Liver (tissue), 8 donors: ENCODE measurements at regions not wholly inside any gene's neighbourhood (a gene's known extent, or its start where the extent isn't known, plus 50 kb on each side); places are given as distances from the start of the nearest gene placed in this dataset.

Source experiments
- DNase-seq: peaks from one replicate; pipeline ENCODE4 v3.0.0-alpha.2; 2017; ENCODE audit warnings: low spot score
- H3K27ac ChIP-seq, 2 donors: one replicate each; pipeline ENCODE4 v1.7.0; 2013; ENCODE audit warnings: inconsistent platforms in 2 of 2, low read length in 2 of 2, control low read depth in 1 of 2, low read depth in 1 of 2, mild to moderate bottlenecking in 1 of 2
- H3K27me3 ChIP-seq, 4 donors: one replicate each; pipeline versions ENCODE4 v1.6.1 to v1.7.0; 2013; ENCODE audit warnings: low read length in 3 of 4, inconsistent platforms in 1 of 4, mild to moderate bottlenecking in 1 of 4, moderate library complexity in 1 of 4; ENCODE audit not compliant: control insufficient read depth in 4 of 4, insufficient read depth in 4 of 4
- H3K36me3 ChIP-seq, 4 donors: one replicate each; pipeline versions ENCODE4 v1.6.1 to v1.7.0; 2013; ENCODE audit warnings: low read length in 3 of 4, mild to moderate bottlenecking in 3 of 4, low read depth in 1 of 4, moderate library complexity in 1 of 4; ENCODE audit not compliant: control insufficient read depth in 4 of 4, insufficient read depth in 3 of 4
- H3K4me1 ChIP-seq, 4 donors: one replicate each; pipeline versions ENCODE4 v1.6.1 to v1.7.0; 2013; ENCODE audit warnings: low read length in 3 of 4, mild to moderate bottlenecking in 3 of 4, moderate library complexity in 1 of 4; ENCODE audit not compliant: control insufficient read depth in 4 of 4, insufficient read depth in 4 of 4
- H3K4me3 ChIP-seq, 3 donors: one replicate each; pipeline versions ENCODE4 v1.6.1 to v1.7.0; 2013; ENCODE audit warnings: low read length in 3 of 3, control low read depth in 1 of 3, low read depth in 1 of 3, mild to moderate bottlenecking in 1 of 3
- H3K9ac ChIP-seq, 2 donors: one replicate each; pipeline ENCODE4 v1.7.0; 2013; ENCODE audit warnings: low read length in 2 of 2, mild to moderate bottlenecking in 2 of 2, moderate library complexity in 2 of 2, control low read depth in 1 of 2, low read depth in 1 of 2
- H3K9me3 ChIP-seq, 4 donors: one replicate each; pipeline versions ENCODE4 v1.6.1 to v1.7.0; 2013; ENCODE audit warnings: low read length in 3 of 4; ENCODE audit not compliant: control insufficient read depth in 4 of 4
- ATF3 ChIP-seq: IDR thresholded peaks from 2 replicates; pipeline ENCODE4 v1.6.1; 2016; ENCODE audit warnings: antibody characterized with exemption
- CTCF ChIP-seq: fragments of 150-350 bp; IDR thresholded peaks from 2 replicates; pipeline ENCODE4 v1.5.1; 2017; ENCODE audit warnings: improper control_type of control experiment, low read depth, low read length; ENCODE audit not compliant: missing input control
- EGR1 ChIP-seq, 2 donors: IDR thresholded peaks; 2 replicates each; pipeline ENCODE4 v1.6.1; 2016 to 2018; ENCODE audit warnings: antibody characterized with exemption in 2 of 2, low read depth in 2 of 2
- FOXA1 ChIP-seq: IDR thresholded peaks from 2 replicates; pipeline ENCODE4 v1.6.1; 2016; ENCODE audit warnings: antibody characterized with exemption
- FOXA2 ChIP-seq: IDR thresholded peaks from 2 replicates; pipeline ENCODE4 v1.6.1; 2016; ENCODE audit warnings: antibody characterized with exemption
- GABPA ChIP-seq, 2 donors: IDR thresholded peaks in 1 of 2; conservative IDR thresholded peaks in 1 of 2; 2 replicates each; pipeline ENCODE4 v1.6.1; 2016; ENCODE audit warnings: antibody characterized with exemption in 2 of 2, mild to moderate bottlenecking in 1 of 2, moderate library complexity in 1 of 2
- HNF4A ChIP-seq, 2 donors: conservative IDR thresholded peaks; 2 replicates each; pipeline ENCODE4 v1.6.1; 2016; ENCODE audit warnings: antibody characterized with exemption in 2 of 2, mild to moderate bottlenecking in 2 of 2
- HNF4G ChIP-seq: IDR thresholded peaks from 2 replicates; pipeline ENCODE4 v1.6.1; 2016; ENCODE audit warnings: antibody characterized with exemption
- JUND ChIP-seq, 2 donors: IDR thresholded peaks; 2 replicates each; pipeline ENCODE4 v1.6.1; 2016; ENCODE audit warnings: antibody characterized with exemption in 2 of 2
- NR2F2 ChIP-seq: IDR thresholded peaks from 2 replicates; pipeline ENCODE4 v1.6.1; 2016; ENCODE audit warnings: antibody characterized with exemption
- RAD21 ChIP-seq, 2 donors: IDR thresholded peaks; 2 replicates each; pipeline ENCODE4 v1.6.1; 2016; ENCODE audit warnings: antibody characterized with exemption in 2 of 2, mild to moderate bottlenecking in 2 of 2
- REST ChIP-seq: IDR thresholded peaks from 2 replicates; pipeline ENCODE4 v1.6.1; 2016; ENCODE audit warnings: antibody characterized with exemption, mild to moderate bottlenecking
- RXRA ChIP-seq, 2 donors: IDR thresholded peaks; 2 replicates each; pipeline ENCODE4 v1.6.1; 2017 to 2018; ENCODE audit warnings: antibody characterized with exemption in 2 of 2, mild to moderate bottlenecking in 1 of 2
- SP1 ChIP-seq: IDR thresholded peaks from 2 replicates; pipeline ENCODE4 v1.6.1; 2018; ENCODE audit warnings: antibody characterized with exemption, mild to moderate bottlenecking
- TAF1 ChIP-seq: conservative IDR thresholded peaks from 2 replicates; pipeline ENCODE4 v1.6.1; 2016; ENCODE audit warnings: antibody characterized with exemption, mild to moderate bottlenecking
- YY1 ChIP-seq: IDR thresholded peaks from 2 replicates; pipeline ENCODE4 v1.6.1; 2016; ENCODE audit warnings: antibody characterized with exemption, mild to moderate bottlenecking
- ZBTB33 ChIP-seq: IDR thresholded peaks from 2 replicates; pipeline ENCODE4 v1.6.1; 2016; ENCODE audit warnings: antibody characterized with exemption
- WGBS: extraction: QIAGEN DNeasy Blood & Tissue Kit; methylation state at CpG from one replicate; pipeline ENCODE4 v1.1.7; 2013; 5-methylcytosine and 5-hydroxymethylcytosine counted together
- TF ChIP-seq, protein P1 (sequence below): IDR thresholded peaks from 2 replicates; pipeline ENCODE4 v1.6.1; 2016; ENCODE audit warnings: antibody characterized with exemption
- donor health status: healthy.
- donor health status: healthy.
- donor health status: healthy.
- donor health status: healthy.
- donor health status: healthy.

GRCh38 chr3:153553605-153553945 lies 391.5 kb downstream of the RAP2B start:
- Histone ChIP-seq H3K27me3 (no peaks in the 10 kb centered on the region), H3K4me3 (no peak overlapping the region), H3K36me3 (no peaks in the 10 kb centered on the region), H3K9ac (no peak overlapping the region), H3K4me1 (no peaks in the 10 kb centered on the region), H3K9me3 (no peaks in the 10 kb centered on the region), H3K27ac (no peak overlapping the region)
- DNase-seq: no peak
- 38% methylated on average over 2 of the region's 2 CpGs for WGBS
- TF ChIP-seq, protein P1, sequence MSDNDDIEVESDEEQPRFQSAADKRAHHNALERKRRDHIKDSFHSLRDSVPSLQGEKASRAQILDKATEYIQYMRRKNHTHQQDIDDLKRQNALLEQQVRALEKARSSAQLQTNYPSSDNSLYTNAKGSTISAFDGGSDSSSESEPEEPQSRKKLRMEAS: no peak
- peak in 1 of 2 donors; percentile 61 for TF ChIP-seq HNF4A (conservative IDR thresholded peaks at IDR 0.05)
- no peak for TF ChIP-seq ZBTB33
- no peak for TF ChIP-seq EGR1 (IDR thresholded peaks at IDR 0.05; ENCODE audit: low read depth in 2 of 2)
- TF ChIP-seq CTCF: no peak
- no peak for TF ChIP-seq NR2F2
- no peak for TF ChIP-seq YY1
- no peak for TF ChIP-seq FOXA1
- peak in 1 of 2 donors; percentile 33 for TF ChIP-seq RXRA (IDR thresholded peaks at IDR 0.05)
- peak; percentile 88 for TF ChIP-seq REST
- TF ChIP-seq HNF4G: no peak
- no peak for TF ChIP-seq GABPA (IDR thresholded peaks at IDR 0.05 in 1 of 2, conservative IDR thresholded peaks at IDR 0.05 in 1 of 2)
- TF ChIP-seq ATF3: no peak
- no peak for TF ChIP-seq FOXA2
- no peak for TF ChIP-seq JUND (IDR thresholded peaks at IDR 0.05)
- no peak for TF ChIP-seq SP1
- no peak for TF ChIP-seq TAF1
- TF ChIP-seq RAD21 (IDR thresholded peaks at IDR 0.05): no peak

GRCh38 chr3:153555919-153556318 lies 393.9 kb downstream of the RAP2B start:
- Histone ChIP-seq H3K27ac (no peak overlapping the region), H3K4me3 (no peak overlapping the region), H3K36me3 (no peaks in the 10 kb centered on the region), H3K4me1 (no peaks in the 10 kb centered on the region), H3K9me3 (no peaks in the 10 kb centered on the region), H3K27me3 (no peaks in the 10 kb centered on the region), H3K9ac (no peak overlapping the region)
- WGBS: 56% methylated on average over 2 of the region's 2 CpGs
- no peak for TF ChIP-seq REST
- TF ChIP-seq CTCF: no peak
- no peak for TF ChIP-seq JUND (IDR thresholded peaks at IDR 0.05)
- no peak for TF ChIP-seq NR2F2
- no peak for TF ChIP-seq ATF3
- TF ChIP-seq, protein P1: no peak
- TF ChIP-seq RXRA (IDR thresholded peaks at IDR 0.05): no peak
- no peak for TF ChIP-seq EGR1 (IDR thresholded peaks at IDR 0.05; ENCODE audit: low read depth in 2 of 2)
- no peak for TF ChIP-seq GABPA (IDR thresholded peaks at IDR 0.05 in 1 of 2, conservative IDR thresholded peaks at IDR 0.05 in 1 of 2)
- DNase-seq: no peak
